MM.1S (cell line): ENCODE measurements at regions not wholly inside any gene's neighbourhood (a gene's known extent, or its start where the extent isn't known, plus 50 kb on each side); places are given as distances from the start of the nearest gene placed in this dataset.

Experiments used
- DNase-seq: peaks from one replicate; pipeline ENCODE4 v3.0.0-alpha.2; 2015
- H2AFZ ChIP-seq: fragments of 300-600 bp; sonication (generic); 2 replicates; pipeline ENCODE4 v1.6.0; 2016; ENCODE audit warnings: antibody characterized with exemption, low read length
- H3F3A ChIP-seq: fragments of 300-600 bp; sonication (generic); 2 replicates; pipeline ENCODE4 v1.6.1; 2016; ENCODE audit warnings: mild to moderate bottlenecking, antibody characterized with exemption, low read length, moderate library complexity, mixed read lengths; ENCODE audit not compliant: insufficient read depth
- H3K27ac ChIP-seq: fragments of 300-600 bp; sonication (generic); 2 replicates; pipeline ENCODE4 v1.5.1; 2016; ENCODE audit warnings: mild to moderate bottlenecking, low read length
- H3K27me3 ChIP-seq: fragments of 300-600 bp; sonication (generic); replicated peaks from 2 replicates; pipeline ENCODE4 v1.6.0; 2016; ENCODE audit warnings: low read length; ENCODE audit not compliant: insufficient read depth
- H3K36me3 ChIP-seq: fragments of 300-600 bp; sonication (generic); replicated peaks from 2 replicates; pipeline ENCODE4 v1.6.1; 2016; ENCODE audit warnings: mild to moderate bottlenecking, low read length, mixed read lengths; ENCODE audit not compliant: insufficient read depth
- H3K4me1 ChIP-seq: fragments of 300-600 bp; sonication (generic); 2 replicates; pipeline ENCODE4 v1.6.1; 2016; ENCODE audit warnings: low read length, mixed read lengths
- H3K4me2 ChIP-seq: fragments of 300-600 bp; sonication (generic); 2 replicates; pipeline ENCODE4 v1.6.0; 2016; ENCODE audit warnings: low read depth, low read length
- H3K4me3 ChIP-seq: fragments of 300-600 bp; sonication (generic); 2 replicates; pipeline ENCODE4 v1.5.1; 2016; ENCODE audit warnings: low read length, mixed read lengths
- H3K79me2 ChIP-seq: fragments of 300-600 bp; sonication (generic); 2 replicates; pipeline ENCODE4 v1.6.1; 2016; ENCODE audit warnings: mixed run types, low read length, mixed read lengths
- H3K9ac ChIP-seq: fragments of 300-600 bp; sonication (generic); 2 replicates; pipeline ENCODE4 v1.6.1; 2016; ENCODE audit warnings: low read length, mixed read lengths
- H3K9me2 ChIP-seq: fragments of 300-600 bp; sonication (generic); replicated peaks from 2 replicates; pipeline ENCODE4 v1.6.1; 2016; ENCODE audit warnings: mild to moderate bottlenecking, low read length, mixed read lengths; ENCODE audit not compliant: insufficient read depth
- H3K9me3 ChIP-seq: fragments of 300-600 bp; sonication (generic); replicated peaks from 2 replicates; pipeline ENCODE4 v1.6.1; 2016; ENCODE audit warnings: mild to moderate bottlenecking, low read length, mixed read lengths; ENCODE audit not compliant: insufficient read depth
- H4K20me1 ChIP-seq: fragments of 300-600 bp; sonication (generic); 2 replicates; pipeline ENCODE4 v1.6.1; 2016; ENCODE audit warnings: mild to moderate bottlenecking, low read length, moderate library complexity, mixed read lengths; ENCODE audit not compliant: insufficient read depth
- CTCF ChIP-seq: fragments of 300-600 bp; sonication (generic); IDR thresholded peaks from 2 replicates; pipeline ENCODE4 v1.5.1; 2016; ENCODE audit warnings: antibody characterized with exemption, low read length, mixed read lengths
- EZH2 ChIP-seq: fragments of 300-600 bp; sonication (generic); optimal IDR thresholded peaks from 2 replicates; pipeline ENCODE3; 2017; ENCODE audit warnings: low read depth, mild to moderate bottlenecking, antibody characterized with exemption, low read length, mixed read lengths
- EZH2phosphoT487 ChIP-seq: fragments of 300-600 bp; sonication (generic); IDR thresholded peaks from 2 replicates; pipeline ENCODE4 v1.6.1; 2018; ENCODE audit warnings: antibody characterized with exemption, low read length

- H3K27ac ChIP-seq = no peak overlapping the region
- no peaks in the 10 kb centered on the region for H3K9me3 ChIP-seq
- no peaks in the 10 kb centered on the region for H3F3A ChIP-seq
- TF ChIP-seq EZH2phosphoT487 (no peak), EZH2 (no peak), CTCF (no peak)
- no peaks in the 10 kb centered on the region for H3K79me2 ChIP-seq
- H3K4me2 ChIP-seq = no peak overlapping the region
- no peaks in the 10 kb centered on the region for H3K27me3 ChIP-seq
- no peaks in the 10 kb centered on the region for H3K36me3 ChIP-seq
- DNase-seq = no peak
- no peak overlapping the region for H3K4me3 ChIP-seq
- H2AFZ ChIP-seq = no peak overlapping the region
- H3K9ac ChIP-seq = no peak overlapping the region
- no peaks in the 10 kb centered on the region for H3K4me1 ChIP-seq
- H3K9me2 ChIP-seq = no peaks in the 10 kb centered on the region
- H4K20me1 ChIP-seq = no peaks in the 10 kb centered on the region
These were observed 284.1 kb downstream of the SLC4A3 start for GRCh38 chr2:219911541-219911940.

GRCh38 chr2:219912491-219912921 is 285.1 kb downstream of the SLC4A3 start:
- H3K9me2 ChIP-seq = no peaks in the 10 kb centered on the region
- H3F3A ChIP-seq = no peaks in the 10 kb centered on the region
- no peaks in the 10 kb centered on the region for H3K36me3 ChIP-seq
- TF ChIP-seq EZH2 (no peak), CTCF (no peak), EZH2phosphoT487 (no peak)
- H3K79me2 ChIP-seq = no peaks in the 10 kb centered on the region
- H4K20me1 ChIP-seq = no peaks in the 10 kb centered on the region
- no peak overlapping the region for H3K9ac ChIP-seq
- no peak overlapping the region for H3K27ac ChIP-seq
- DNase-seq = no peak
- H3K9me3 ChIP-seq = no peaks in the 10 kb centered on the region
- no peaks in the 10 kb centered on the region for H3K4me1 ChIP-seq
- no peak overlapping the region for H2AFZ ChIP-seq
- no peaks in the 10 kb centered on the region for H3K27me3 ChIP-seq
- no peak overlapping the region for H3K4me2 ChIP-seq
- H3K4me3 ChIP-seq = no peak overlapping the region

DNA sequence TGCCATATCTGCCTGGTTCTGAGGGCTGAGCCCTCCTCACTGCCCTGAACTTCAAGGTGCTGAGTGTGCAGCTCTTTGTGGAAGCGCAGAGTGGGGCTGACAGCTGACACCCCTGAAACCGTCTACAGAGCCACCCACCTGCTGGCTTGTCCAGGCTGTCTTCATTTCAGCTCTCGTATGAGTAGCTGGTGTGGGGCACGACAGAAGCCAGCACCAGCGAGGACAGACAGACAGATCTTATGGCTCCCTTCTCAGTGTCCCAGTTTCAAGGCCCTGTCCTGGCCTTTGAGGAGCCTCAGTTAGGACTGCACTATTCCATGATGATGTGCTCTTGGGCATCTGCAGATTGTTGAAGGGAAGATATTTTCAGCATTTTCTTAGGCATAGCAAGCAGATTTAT is 287.1 kb downstream of the SLC4A3 start:
- H3K4me3 ChIP-seq = no peak overlapping the region
- DNase-seq = no peak
- H3K4me1 ChIP-seq = no peaks in the 10 kb centered on the region
- no peaks in the 10 kb centered on the region for H3K79me2 ChIP-seq
- H3K9me2 ChIP-seq = no peaks in the 10 kb centered on the region
- H3K9ac ChIP-seq = no peak overlapping the region
- H4K20me1 ChIP-seq = no peaks in the 10 kb centered on the region
- no peaks in the 10 kb centered on the region for H3K36me3 ChIP-seq
- H3F3A ChIP-seq = no peaks in the 10 kb centered on the region
- H3K27ac ChIP-seq = no peak overlapping the region
- no peak for TF ChIP-seq EZH2
- TF ChIP-seq EZH2phosphoT487 = no peak
- no peak for TF ChIP-seq CTCF
- H3K9me3 ChIP-seq = no peaks in the 10 kb centered on the region
- H2AFZ ChIP-seq = no peak overlapping the region
- no peaks in the 10 kb centered on the region for H3K27me3 ChIP-seq
- no peak overlapping the region for H3K4me2 ChIP-seq
